Stimulated activated CD4-positive, alpha-beta T cell treated with anti-CD3 and anti-CD28 coated beads, TNF-alpha, amount 100 ng/mL, for 4 hours (primary cell): ENCODE measurements at regions not wholly inside any gene's neighbourhood (a gene's known extent, or its start where the extent isn't known, plus 50 kb on each side); places are given as distances from the start of the nearest gene placed in this dataset.
"Not testable (repeated sequence)": the region's sequence is repeated elsewhere in the genome, so short reads cannot be mapped to it uniquely, and the experiment has no call there.

ENCODE experiments used
- DNase-seq, 3 experiments: peaks; one replicate each; pipeline ENCODE4 v3.0.0-alpha.2; 2020; ENCODE audit warnings: low read depth in 3 of 3

GRCh38 chr18:67010919-67011318, 407.0 kb upstream of the CDH19 start:
- no peak for DNase-seq

GRCh38 chr18:67007999-67008398, 404.1 kb upstream of the CDH19 start:
- no peak for DNase-seq

- DNase-seq = no peak
Measured at GRCh38 chr18:67007085-67007484, 403.2 kb upstream of the CDH19 start.

- DNase-seq = no peak
Measured at GRCh38 chr18:67001052-67001451, 397.2 kb upstream of the CDH19 start.

GRCh38 chr18:66999003-66999402, 395.1 kb upstream of the CDH19 start:
- DNase-seq = no peak

GRCh38 chr18:66995270-66995669, 391.4 kb upstream of the CDH19 start:
- DNase-seq = no peak

GRCh38 chr18:66994790-66995189, 390.9 kb upstream of the CDH19 start:
- no peak for DNase-seq

- DNase-seq = no peak
Measured at GRCh38 chr18:66993492-66993891, 389.6 kb upstream of the CDH19 start.

GRCh38 chr18:66990909-66991308, 387.0 kb upstream of the CDH19 start:
- DNase-seq = no peak

- no peak for DNase-seq
Measured at GRCh38 chr18:66979009-66979408, 375.1 kb upstream of the CDH19 start.

GRCh38 chr18:66972681-66973080, 368.8 kb upstream of the CDH19 start:
- DNase-seq = no peak

GRCh38 chr18:66971960-66972359, 368.1 kb upstream of the CDH19 start:
- DNase-seq = no peak

GRCh38 chr18:66966171-66966570, 362.3 kb upstream of the CDH19 start:
- no peak for DNase-seq

GRCh38 chr18:66958309-66958708, 354.4 kb upstream of the CDH19 start:
- no peak for DNase-seq

- no peak for DNase-seq
Measured at GRCh38 chr18:66951750-66952149, 347.9 kb upstream of the CDH19 start.

GRCh38 chr18:66949419-66949818, 345.5 kb upstream of the CDH19 start:
- no peak for DNase-seq

- no peak for DNase-seq
Measured at GRCh38 chr18:66937546-66937945, 333.7 kb upstream of the CDH19 start.

GRCh38 chr18:66931010-66931409, 327.1 kb upstream of the CDH19 start:
- no peak for DNase-seq

- DNase-seq = no peak
Measured at GRCh38 chr18:66916834-66917233, 312.9 kb upstream of the CDH19 start.

- DNase-seq = no peak
Measured at GRCh38 chr18:66900837-66901236, 296.9 kb upstream of the CDH19 start.

- DNase-seq = no peak
Measured at GRCh38 chr18:66895631-66896030, 291.7 kb upstream of the CDH19 start.

- no peak for DNase-seq
Measured at GRCh38 chr18:66894851-66895250, 291.0 kb upstream of the CDH19 start.

GRCh38 chr18:66892388-66892787, 288.5 kb upstream of the CDH19 start:
- not testable (repeated sequence) for DNase-seq

GRCh38 chr18:66874812-66875474, 271.1 kb upstream of the CDH19 start:
- no peak for DNase-seq
